OCI-LY7 (cell line): ENCODE measurements at regions not wholly inside any gene's neighbourhood (a gene's known extent, or its start where the extent isn't known, plus 50 kb on each side); places are given as distances from the start of the nearest gene placed in this dataset.

Source experiments
- EZH2phosphoT487 ChIP-seq: fragments of 200-600 bp; sonication (generic); IDR thresholded peaks from 2 replicates; pipeline ENCODE4 v1.6.1; 2018; ENCODE audit warnings: low read depth, borderline replicate concordance, mild to moderate bottlenecking, mixed run types, antibody characterized with exemption, low read length, moderate library complexity, mixed read lengths
- TF ChIP-seq, protein P1 (sequence below): fragments of 200-600 bp; sonication (generic); conservative IDR thresholded peaks from 2 replicates; pipeline ENCODE4 v1.5.1; 2014; ENCODE audit warnings: mild to moderate bottlenecking, antibody characterized with exemption, low read length, moderate library complexity, mixed read lengths

DNA sequence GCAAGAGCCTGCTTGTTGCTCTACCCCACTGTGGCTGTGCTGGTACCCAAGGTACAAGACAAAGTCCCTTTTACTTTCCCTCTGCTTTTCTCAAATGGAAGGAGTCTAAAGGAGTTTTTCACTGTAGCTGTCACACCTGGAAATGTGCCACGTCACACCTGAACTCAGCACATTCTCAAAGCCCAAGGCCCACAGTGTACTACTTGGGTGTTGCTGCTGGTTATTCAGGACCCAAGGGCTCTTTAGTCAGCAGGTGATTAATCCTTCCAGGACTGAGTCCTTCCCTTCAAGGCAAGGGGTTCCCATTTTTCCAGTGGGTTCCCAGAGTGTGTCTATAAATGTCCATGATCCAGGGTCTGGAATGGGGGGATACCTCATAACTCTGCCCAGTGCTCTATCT is 63.2 kb upstream of the STK39 start:
- TF ChIP-seq, protein P1, sequence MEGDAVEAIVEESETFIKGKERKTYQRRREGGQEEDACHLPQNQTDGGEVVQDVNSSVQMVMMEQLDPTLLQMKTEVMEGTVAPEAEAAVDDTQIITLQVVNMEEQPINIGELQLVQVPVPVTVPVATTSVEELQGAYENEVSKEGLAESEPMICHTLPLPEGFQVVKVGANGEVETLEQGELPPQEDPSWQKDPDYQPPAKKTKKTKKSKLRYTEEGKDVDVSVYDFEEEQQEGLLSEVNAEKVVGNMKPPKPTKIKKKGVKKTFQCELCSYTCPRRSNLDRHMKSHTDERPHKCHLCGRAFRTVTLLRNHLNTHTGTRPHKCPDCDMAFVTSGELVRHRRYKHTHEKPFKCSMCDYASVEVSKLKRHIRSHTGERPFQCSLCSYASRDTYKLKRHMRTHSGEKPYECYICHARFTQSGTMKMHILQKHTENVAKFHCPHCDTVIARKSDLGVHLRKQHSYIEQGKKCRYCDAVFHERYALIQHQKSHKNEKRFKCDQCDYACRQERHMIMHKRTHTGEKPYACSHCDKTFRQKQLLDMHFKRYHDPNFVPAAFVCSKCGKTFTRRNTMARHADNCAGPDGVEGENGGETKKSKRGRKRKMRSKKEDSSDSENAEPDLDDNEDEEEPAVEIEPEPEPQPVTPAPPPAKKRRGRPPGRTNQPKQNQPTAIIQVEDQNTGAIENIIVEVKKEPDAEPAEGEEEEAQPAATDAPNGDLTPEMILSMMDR, result no peak
- no peak for TF ChIP-seq EZH2phosphoT487
